ENCODE measurements at regions not wholly inside any gene's neighbourhood (a gene's known extent, or its start where the extent isn't known, plus 50 kb on each side); places are given as distances from the start of the nearest gene placed in this dataset.
"Not testable (repeated sequence)": the region's sequence is repeated elsewhere in the genome, so short reads cannot be mapped to it uniquely, and the experiment has no call there.

- DNase-seq = no peak
These were observed 1045.3 kb downstream of the BRD1 start for GRCh38 chr22:48782326-48782725.

- no peak for DNase-seq
These were observed 1045.8 kb downstream of the BRD1 start for GRCh38 chr22:48781868-48782267.

DNA sequence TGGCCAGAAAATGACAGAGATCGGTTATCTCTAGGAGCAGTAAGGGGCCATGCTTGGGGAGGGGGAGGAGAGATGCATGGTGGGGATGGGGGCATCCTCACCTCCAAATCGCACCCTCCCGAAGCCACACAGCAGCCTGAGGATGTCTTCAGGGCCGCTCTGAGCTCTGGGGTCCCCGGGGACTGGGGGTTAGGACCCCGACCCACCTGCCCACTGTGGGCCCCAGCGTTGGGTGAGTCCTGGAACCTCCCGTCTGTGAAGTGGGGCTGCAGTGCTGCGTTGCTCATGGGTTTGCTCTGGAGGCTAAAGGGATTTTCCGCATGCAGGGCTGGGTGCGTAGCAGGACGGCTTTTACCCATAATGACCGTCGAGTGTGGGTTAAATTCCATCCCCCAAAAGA lies 1046.3 kb downstream of the BRD1 start:
- no peak for DNase-seq

DNA sequence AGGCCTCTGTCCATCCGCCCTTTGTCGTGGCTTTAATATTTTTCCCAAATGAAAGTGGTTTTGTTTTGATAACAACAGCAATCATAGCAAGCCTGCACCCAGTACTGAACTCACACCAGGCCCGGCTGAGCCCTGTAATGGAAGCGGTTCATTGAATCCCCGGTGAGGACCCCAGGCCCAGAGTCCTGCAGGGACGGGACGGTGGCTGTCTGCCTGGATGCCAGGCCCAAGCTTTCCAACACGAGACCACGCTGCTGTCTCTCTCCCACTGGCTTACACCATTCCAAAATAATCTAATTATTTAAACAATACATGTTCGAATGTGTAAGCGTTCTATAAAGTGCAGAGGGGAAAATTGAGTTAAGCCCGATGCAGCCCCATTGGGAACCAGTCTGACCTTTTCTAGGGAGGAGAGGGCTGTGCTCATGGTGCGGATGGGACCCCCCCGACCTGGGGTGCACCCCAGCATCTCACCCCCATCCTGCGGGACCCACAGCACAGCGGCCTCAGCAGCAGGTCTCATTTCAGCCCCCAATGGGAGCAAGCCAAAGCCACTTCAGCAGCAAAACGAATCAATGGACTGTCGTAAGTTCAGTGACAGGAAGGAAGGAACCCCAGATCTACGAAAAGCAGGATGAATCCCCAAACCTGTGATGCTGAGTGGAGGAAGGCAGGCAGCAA lies 1046.9 kb downstream of the BRD1 start:
- no peak for DNase-seq

- DNase-seq = no peak
These were observed 1047.7 kb downstream of the BRD1 start for GRCh38 chr22:48779661-48780596.

DNA sequence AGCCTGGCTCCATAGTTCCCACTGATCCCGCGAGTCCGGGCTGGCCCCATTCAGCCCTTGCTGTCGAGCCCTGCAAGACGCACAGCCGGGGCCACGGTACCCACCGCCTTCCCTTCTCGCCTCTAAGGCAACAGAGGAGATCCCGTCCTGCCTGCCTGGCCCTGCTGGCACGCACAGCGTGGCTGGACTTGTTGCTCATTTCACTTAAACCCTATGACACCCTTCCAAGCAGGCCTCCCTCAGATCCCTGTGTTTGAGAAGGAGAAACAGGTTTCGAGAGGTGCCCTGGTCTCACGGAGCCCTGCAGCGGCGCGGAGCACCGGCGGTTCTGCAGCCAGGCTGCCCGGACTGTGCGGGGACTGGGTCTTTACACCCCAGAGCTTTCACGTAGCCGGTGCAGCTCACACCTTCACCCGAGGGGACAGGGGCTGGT lies 1048.4 kb downstream of the BRD1 start:
- DNase-seq = no peak

- DNase-seq = no peak
These were observed 1049.1 kb downstream of the BRD1 start for GRCh38 chr22:48778308-48779195.

- DNase-seq = no peak
These were observed 1055.3 kb downstream of the BRD1 start for GRCh38 chr22:48772286-48772907.

- DNase-seq = no peak
These were observed 1062.1 kb downstream of the BRD1 start for GRCh38 chr22:48765595-48765994.

DNA sequence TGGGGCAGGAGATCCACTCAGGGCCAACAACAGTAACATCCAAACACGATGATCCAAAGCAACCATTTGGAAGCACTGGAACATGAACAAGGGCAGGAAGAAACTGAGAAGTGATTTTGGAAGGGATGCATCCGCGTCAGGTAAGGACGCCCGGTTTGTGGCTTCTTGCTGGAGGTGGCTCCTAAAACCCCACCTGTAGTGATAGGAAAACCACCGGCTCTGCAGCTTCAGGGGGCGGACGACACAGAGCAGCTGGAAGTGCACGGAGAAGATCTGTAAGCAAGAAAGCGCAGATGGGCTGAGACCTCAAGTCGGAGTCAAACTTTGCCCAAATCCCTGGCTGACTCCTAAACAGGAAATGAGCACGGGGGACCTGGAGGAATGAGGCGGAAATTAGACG lies 1066.1 kb downstream of the BRD1 start:
- no peak for DNase-seq

GRCh38 chr22:48760481-48761390 lies 1066.9 kb downstream of the BRD1 start:
- no peak for DNase-seq

- no peak for DNase-seq
These were observed 1068.5 kb downstream of the BRD1 start for GRCh38 chr22:48758881-48759875.

- no peak for DNase-seq
These were observed 1069.6 kb downstream of the BRD1 start for GRCh38 chr22:48757985-48758561.

DNA sequence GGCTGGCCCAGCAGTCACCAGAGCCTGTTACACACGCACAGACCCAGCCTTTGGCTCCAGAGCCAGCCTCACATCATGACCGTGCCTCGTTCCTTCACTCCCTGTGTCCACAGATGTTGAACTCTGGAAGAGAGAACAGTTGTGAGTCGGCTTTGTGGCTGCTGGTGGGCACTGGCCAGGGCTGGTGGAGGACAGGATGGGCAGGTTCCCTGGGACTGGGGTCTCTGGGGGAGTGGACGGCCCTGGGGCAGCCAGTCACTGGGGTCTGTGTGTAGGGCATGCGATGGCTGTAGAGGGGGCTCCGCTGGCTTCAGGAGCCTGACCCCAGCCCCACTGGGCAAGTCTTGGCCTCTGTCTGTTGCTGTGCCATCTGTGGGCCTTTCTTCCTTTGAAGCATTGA lies 1070.1 kb downstream of the BRD1 start:
- no peak for DNase-seq

DNA sequence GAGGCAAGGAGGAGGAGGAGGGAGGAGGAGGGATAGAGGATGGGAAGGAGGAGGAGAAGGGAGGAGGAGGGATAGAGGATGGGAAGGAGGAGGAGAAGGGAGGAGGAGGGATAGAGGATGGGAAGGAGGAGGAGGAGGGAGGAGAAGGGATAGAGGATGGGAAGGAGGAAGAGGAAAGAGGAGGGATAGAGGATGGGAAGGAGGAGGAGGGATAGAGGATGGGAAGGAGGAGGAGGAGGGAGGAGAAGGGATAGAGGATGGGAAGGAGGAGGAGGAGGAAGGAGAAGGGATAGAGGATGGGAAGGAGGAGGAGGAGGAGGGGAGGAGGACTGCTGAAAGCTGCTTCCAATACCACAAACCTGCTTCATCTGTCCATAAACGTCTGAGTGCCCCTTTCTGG lies 1070.5 kb downstream of the BRD1 start:
- DNase-seq = not testable (repeated sequence)

DNA sequence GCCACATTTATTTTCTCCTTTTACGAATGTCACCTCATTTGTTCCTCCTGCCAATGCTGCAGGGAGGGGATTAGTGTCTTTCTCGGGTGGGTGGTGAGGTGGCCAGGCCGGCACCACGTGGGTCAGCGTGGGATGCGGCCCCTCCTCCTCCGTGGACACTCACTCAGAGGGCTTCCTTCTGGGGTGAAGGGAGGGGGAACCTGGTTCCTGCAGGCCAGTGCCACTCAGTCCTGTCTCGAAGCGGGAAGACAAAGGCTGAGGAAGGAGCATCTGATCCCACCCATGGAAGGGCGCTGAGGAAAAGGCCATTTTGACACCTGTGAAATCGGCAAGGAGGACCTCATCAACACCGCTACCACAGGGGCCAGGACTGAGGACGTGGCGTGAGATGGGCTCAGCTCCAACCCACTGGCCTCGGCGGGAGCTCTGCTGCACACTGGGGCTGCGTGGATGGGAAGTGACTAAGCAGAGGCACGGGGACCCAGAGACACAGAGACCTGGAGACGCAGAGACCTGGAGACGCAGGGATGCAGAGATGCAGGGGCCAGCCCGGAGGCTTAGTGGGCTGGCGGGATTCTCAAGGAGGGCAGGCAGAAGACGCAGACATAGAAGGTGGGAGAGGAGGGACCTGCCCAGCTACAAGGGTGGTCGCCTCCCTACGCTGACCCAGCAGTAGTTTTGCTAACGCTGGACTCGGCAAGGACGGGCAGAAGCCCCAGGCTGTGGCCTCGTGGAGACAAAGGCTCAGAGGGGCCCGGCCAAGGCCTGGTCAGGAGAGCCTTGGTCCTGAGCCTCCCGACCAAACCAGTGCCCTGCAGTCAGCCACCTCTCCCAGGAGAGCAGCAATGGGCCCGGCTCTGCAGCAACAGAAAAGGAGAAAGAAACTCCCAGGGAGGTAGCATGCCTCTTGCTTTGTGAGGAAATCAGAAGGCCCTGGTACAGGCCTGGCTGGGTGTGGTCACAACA lies 1071.2 kb downstream of the BRD1 start:
- no peak for DNase-seq

- DNase-seq = no peak
These were observed 1072.4 kb downstream of the BRD1 start for GRCh38 chr22:48755059-48755949.

Data from CD4-positive, alpha-beta T cell treated with Interleukin-1 beta for 1 hour (primary cell).